MCF 10A (cell line): ENCODE measurements at regions not wholly inside any gene's neighbourhood (a gene's known extent, or its start where the extent isn't known, plus 50 kb on each side); places are given as distances from the start of the nearest gene placed in this dataset.
A peak's percentile ranks its signal among the peaks of the same experiment; 100 is the strongest.
"Not testable (repeated sequence)": the region's sequence is repeated elsewhere in the genome, so short reads cannot be mapped to it uniquely, and the experiment has no call there.

Experiments
- BruUV-seq: library from RNA; stranded (reverse); fragments of 400-500 nt; replicated peaks from 2 replicates; lab custom pipeline; 2021; lab: Mats Ljungman, UMichigan
- CTCF ChIA-PET: fragments of 300-600 bp; sonication (Branson Sonifier 250); formaldehyde crosslinking; extraction: SDS; loops from one replicate; lab custom pipeline; 2021; ENCODE audit warnings: antibody characterized with exemption, inconsistent platforms; lab: Yijun Ruan, JAX
- POLR2A ChIA-PET: fragments of 300-600, 350-650 bp; sonication (Branson Sonifier 250); formaldehyde crosslinking; extraction: SDS; loops from one replicate; lab custom pipeline; 2020; ENCODE audit warnings: antibody characterized with exemption, inconsistent platforms; lab: Yijun Ruan, JAX
- DNase-seq: peaks from one replicate; pipeline ENCODE4 v3.0.0-alpha.2; 2018; ENCODE audit not compliant: unreplicated experiment
- H3K27ac Mint-ChIP-seq: one replicate; pipeline ENCODE4 v1.8.0; 2022; ENCODE audit warnings: mild to moderate bottlenecking, low read depth, mixed read lengths; ENCODE audit not compliant: unreplicated experiment
- H3K27me3 Mint-ChIP-seq: one replicate; pipeline ENCODE4 v1.8.0; 2022; ENCODE audit warnings: mixed read lengths; ENCODE audit not compliant: insufficient read depth, unreplicated experiment
- H3K36me3 Mint-ChIP-seq: one replicate; pipeline ENCODE4 v1.8.0; 2022; ENCODE audit warnings: mild to moderate bottlenecking, moderate library complexity, mixed read lengths; ENCODE audit not compliant: insufficient read depth, unreplicated experiment
- H3K4me1 Mint-ChIP-seq: one replicate; pipeline ENCODE4 v1.8.0; 2022; ENCODE audit warnings: mixed read lengths; ENCODE audit not compliant: insufficient read depth, unreplicated experiment
- H3K4me3 Mint-ChIP-seq: one replicate; pipeline ENCODE4 v1.8.0; 2022; ENCODE audit warnings: mild to moderate bottlenecking, moderate library complexity, mixed read lengths; ENCODE audit not compliant: unreplicated experiment
- H3K9me3 Mint-ChIP-seq: one replicate; pipeline ENCODE4 v1.8.0; 2022; ENCODE audit warnings: mixed read lengths; ENCODE audit not compliant: unreplicated experiment
- CTCF ChIP-seq: fragments of 200-600 bp; IDR thresholded peaks from one replicate; pipeline ENCODE4 v1.8.0; 2022; ENCODE audit warnings: antibody characterized with exemption, mild to moderate bottlenecking; ENCODE audit not compliant: unreplicated experiment
- intact Hi-C: fragments of 100-400 bp; cut with micrococcal nuclease; formaldehyde crosslinking; loops from 2 replicates; pipeline ENCODE4 v1.14.1; 2022

- Mint-ChIP-seq H3K9me3 (no peaks in the 10 kb centered on the region), H3K4me3 (no peak overlapping the region), H3K27me3 (no peaks in the 10 kb centered on the region), H3K4me1 (peaks cover 21% of the 10 kb centered on the region), H3K36me3 (no peaks in the 10 kb centered on the region), H3K27ac (no peak overlapping the region)
- no peak for DNase-seq
- TF ChIP-seq CTCF, result no peak
- intact Hi-C loops, result loop anchor here (10.0 kb wide), 1 partner anchor 437 kb away; no protein-coding TSS in a partner anchor
- BruUV-seq, result no TSS peak
- POLR2A ChIA-PET, result no interaction called here
- CTCF ChIA-PET, result interaction anchor here (0.7 kb wide), 1 partner anchor 128 kb away, joined by 3 read pairs; no protein-coding TSS in a partner anchor
Measured at GRCh38 chr6:157751547-157752200, 71.4 kb upstream of the SNX9 start.

GRCh38 chr6:157752879-157753278 is 70.2 kb upstream of the SNX9 start:
- H3K36me3 Mint-ChIP-seq, result not testable (repeated sequence)

GRCh38 chr6:157753291-157753690 is 69.8 kb upstream of the SNX9 start:
- intact Hi-C loops, result loop anchor here (10.0 kb wide), 1 partner anchor 438 kb away; no protein-coding TSS in a partner anchor
- POLR2A ChIA-PET, result interaction anchor here (0.6 kb wide), 2 partner anchors 326 to 692 kb away, joined by 4 to 5 read pairs; no protein-coding TSS in a partner anchor
- DNase-seq, result peak; percentile 85

More at GRCh38 chr6:157752879-157753278, 70.2 kb upstream of the SNX9 start:
- H3K9me3 Mint-ChIP-seq, H3K4me3 Mint-ChIP-seq, BruUV-seq, H3K27me3 Mint-ChIP-seq, DNase-seq: not testable (repeated sequence)
- H3K4me1 Mint-ChIP-seq, result peaks cover 23% of the 10 kb centered on the region
- peak overlapping the region; percentile 91 for H3K27ac Mint-ChIP-seq
- POLR2A ChIA-PET, result interaction anchor here (0.6 kb wide), 2 partner anchors 326 to 691 kb away, joined by 4 to 5 read pairs; no protein-coding TSS in a partner anchor
- CTCF ChIA-PET, result interaction anchor here (0.6 kb wide), 1 partner anchor 85 kb away, joined by 3 read pairs; no protein-coding TSS in a partner anchor
- intact Hi-C loops, result loop anchor here (10.0 kb wide), 1 partner anchor 438 kb away; no protein-coding TSS in a partner anchor

GRCh38 chr6:157753801-157754200 is 69.2 kb upstream of the SNX9 start:
- CTCF ChIA-PET, result interaction anchor here (0.6 to 8.0 kb wide), 5 partner anchors 21 to 439 kb away, joined by 3 to 107 read pairs (median 3); no protein-coding TSS in a partner anchor
- not testable (repeated sequence) for H3K9me3 Mint-ChIP-seq, BruUV-seq, DNase-seq, H3K36me3 Mint-ChIP-seq, H3K4me3 Mint-ChIP-seq, H3K27me3 Mint-ChIP-seq
- POLR2A ChIA-PET, result interaction anchor here (0.6 to 0.8 kb wide), 2 partner anchors 10 to 1034 kb away, joined by 3 to 6 read pairs; no protein-coding TSS in a partner anchor
- Mint-ChIP-seq H3K27ac (peak overlapping the region; percentile 91), H3K4me1 (peaks cover 32% of the 10 kb centered on the region)
- intact Hi-C loops, result loop anchor here (10.0 kb wide), 1 partner anchor 439 kb away; no protein-coding TSS in a partner anchor

More at GRCh38 chr6:157753291-157753690, 69.8 kb upstream of the SNX9 start:
- no peak for TF ChIP-seq CTCF
- peak overlapping the region; percentile 91 for H3K27ac Mint-ChIP-seq
- H3K4me1 Mint-ChIP-seq, result peaks cover 27% of the 10 kb centered on the region
- no peaks in the 10 kb centered on the region for H3K9me3 Mint-ChIP-seq
- no peaks in the 10 kb centered on the region for H3K27me3 Mint-ChIP-seq
- no peaks in the 10 kb centered on the region for H3K36me3 Mint-ChIP-seq
- H3K4me3 Mint-ChIP-seq, result no peak overlapping the region
- no TSS peak for BruUV-seq
- CTCF ChIA-PET, result interaction anchor here (0.6 to 8.0 kb wide), 3 partner anchors 77 to 85 kb away, joined by 3 to 107 read pairs (median 3); no protein-coding TSS in a partner anchor
